Neural crest cell (in vitro differentiated cells): ENCODE measurements at regions not wholly inside any gene's neighbourhood (a gene's known extent, or its start where the extent isn't known, plus 50 kb on each side); places are given as distances from the start of the nearest gene placed in this dataset.
A peak's percentile ranks its signal among the peaks of the same experiment; 100 is the strongest.

Experiments
- DNase-seq: peaks from one replicate; pipeline ENCODE4 v3.0.0; 2021; ENCODE audit warnings: low read depth, mixed read lengths, low spot score
- H3K27ac Mint-ChIP-seq: one replicate; pipeline ENCODE4 v1.8.0; 2021; ENCODE audit warnings: mild to moderate bottlenecking, mixed read lengths; ENCODE audit not compliant: unreplicated experiment
- H3K27me3 Mint-ChIP-seq: 2 replicates; pipeline ENCODE4 v1.8.0; 2021; ENCODE audit warnings: low read depth, mild to moderate bottlenecking, mixed read lengths
- H3K36me3 Mint-ChIP-seq: 2 replicates; pipeline ENCODE4 v1.8.0; 2021; ENCODE audit warnings: low read depth, mild to moderate bottlenecking, mixed read lengths
- H3K4me1 Mint-ChIP-seq: 2 replicates; pipeline ENCODE4 v1.8.0; 2021; ENCODE audit warnings: mixed read lengths
- H3K4me3 Mint-ChIP-seq: one replicate; pipeline ENCODE4 v1.8.0; 2021; ENCODE audit warnings: mild to moderate bottlenecking, mixed read lengths
- H3K9me3 Mint-ChIP-seq: 2 replicates; pipeline ENCODE4 v1.8.0; 2021; ENCODE audit warnings: mixed read lengths
- CTCF ChIP-seq: fragments of 200-600 bp; sonication (generic); conservative IDR thresholded peaks from 2 replicates; pipeline ENCODE4 v1.5.0; 2021; ENCODE audit warnings: antibody characterized with exemption, mild to moderate bottlenecking

- H3K4me3 Mint-ChIP-seq = no peak overlapping the region
- H3K27ac Mint-ChIP-seq = no peak overlapping the region
- H3K4me1 Mint-ChIP-seq = no peaks in the 10 kb centered on the region
- H3K9me3 Mint-ChIP-seq = peaks cover 10% of the 10 kb centered on the region
- no peak for TF ChIP-seq CTCF
- DNase-seq = no peak
- H3K36me3 Mint-ChIP-seq = no peaks in the 10 kb centered on the region
- H3K27me3 Mint-ChIP-seq = no peaks in the 10 kb centered on the region
Observed at GRCh38 chr9:30964332-30964731, 1420.1 kb upstream of the ACO1 start.

DNA sequence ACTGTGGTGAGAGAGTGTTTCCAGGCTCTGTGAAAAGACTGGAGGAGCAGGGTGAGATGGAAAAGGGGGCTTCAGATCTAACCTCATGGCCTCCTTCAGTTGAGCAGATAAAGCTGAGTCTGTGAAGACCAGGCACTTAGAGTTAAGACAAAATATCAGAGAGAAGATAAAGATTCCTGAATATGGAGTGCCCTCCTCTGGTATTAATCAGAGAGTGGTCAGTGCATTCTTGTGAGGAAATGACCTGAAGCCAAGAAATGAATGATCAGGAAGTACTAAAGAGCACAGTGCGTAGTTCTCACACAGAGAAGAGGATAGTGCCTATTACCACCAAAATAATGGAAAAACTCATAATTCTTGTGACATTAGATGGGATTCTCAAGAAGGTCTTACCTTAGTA is 1417.0 kb upstream of the ACO1 start:
- Mint-ChIP-seq H3K4me1 (no peaks in the 10 kb centered on the region), H3K27ac (no peak overlapping the region), H3K9me3 (peaks cover 9% of the 10 kb centered on the region), H3K4me3 (no peak overlapping the region), H3K36me3 (no peaks in the 10 kb centered on the region), H3K27me3 (no peaks in the 10 kb centered on the region)
- TF ChIP-seq CTCF = peak; percentile 24
- no peak for DNase-seq

GRCh38 chr9:30970186-30970585 is 1414.3 kb upstream of the ACO1 start:
- DNase-seq = no peak
- TF ChIP-seq CTCF = no peak
- no peaks in the 10 kb centered on the region for H3K9me3 Mint-ChIP-seq
- no peaks in the 10 kb centered on the region for H3K36me3 Mint-ChIP-seq
- no peaks in the 10 kb centered on the region for H3K4me1 Mint-ChIP-seq
- H3K27me3 Mint-ChIP-seq = no peaks in the 10 kb centered on the region
- H3K4me3 Mint-ChIP-seq = no peak overlapping the region
- no peak overlapping the region for H3K27ac Mint-ChIP-seq

- no peaks in the 10 kb centered on the region for H3K27me3 Mint-ChIP-seq
- no peak for TF ChIP-seq CTCF
- H3K4me3 Mint-ChIP-seq = no peak overlapping the region
- H3K27ac Mint-ChIP-seq = no peak overlapping the region
- H3K9me3 Mint-ChIP-seq = no peaks in the 10 kb centered on the region
- no peaks in the 10 kb centered on the region for H3K4me1 Mint-ChIP-seq
- DNase-seq = no peak
- H3K36me3 Mint-ChIP-seq = no peaks in the 10 kb centered on the region
Observed at GRCh38 chr9:30970812-30971211, 1413.6 kb upstream of the ACO1 start.

DNA sequence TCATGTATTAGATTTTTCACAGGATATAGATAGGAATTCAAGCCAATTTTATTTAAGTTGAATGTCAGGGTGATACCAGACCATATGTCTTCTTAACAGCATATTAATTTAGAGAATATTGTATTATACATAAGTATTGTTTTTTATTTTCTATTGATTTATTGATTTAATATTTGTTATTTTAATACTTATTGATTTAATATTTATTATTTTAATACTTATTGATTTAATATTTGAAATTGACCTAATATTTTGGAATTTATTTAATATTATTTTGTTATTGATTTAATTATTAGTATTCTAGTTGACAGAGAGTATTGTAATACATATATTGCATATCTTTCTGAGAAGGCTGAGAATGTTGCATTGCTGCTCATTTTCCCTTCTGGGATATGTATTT is 1411.8 kb upstream of the ACO1 start:
- Mint-ChIP-seq H3K4me3 (no peak overlapping the region), H3K4me1 (no peaks in the 10 kb centered on the region), H3K27me3 (no peaks in the 10 kb centered on the region), H3K36me3 (no peaks in the 10 kb centered on the region), H3K9me3 (no peaks in the 10 kb centered on the region), H3K27ac (no peak overlapping the region)
- TF ChIP-seq CTCF = no peak
- no peak for DNase-seq

DNA sequence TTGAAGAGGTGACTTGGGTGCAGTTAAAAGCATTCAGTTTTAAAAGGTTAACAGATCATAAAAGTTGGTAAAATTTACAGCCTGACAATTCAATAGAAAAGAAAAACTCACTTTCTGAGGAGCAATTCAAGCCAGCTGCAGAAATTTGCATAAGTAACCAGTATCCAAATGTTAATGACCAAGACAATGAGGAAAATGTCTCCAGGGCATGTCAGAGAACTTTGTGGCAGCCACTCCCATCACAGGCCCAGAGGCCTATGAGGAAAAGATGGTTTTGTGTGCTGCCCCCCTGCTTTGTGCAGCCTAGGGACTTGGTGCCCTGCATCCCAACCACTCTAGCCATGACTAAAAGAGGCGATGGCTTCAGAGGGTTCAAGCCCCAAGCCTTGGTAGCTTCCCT is 1406.5 kb upstream of the ACO1 start:
- Mint-ChIP-seq H3K4me1 (no peaks in the 10 kb centered on the region), H3K4me3 (no peak overlapping the region), H3K36me3 (no peaks in the 10 kb centered on the region), H3K9me3 (peaks cover 10% of the 10 kb centered on the region), H3K27ac (no peak overlapping the region), H3K27me3 (no peaks in the 10 kb centered on the region)
- no peak for TF ChIP-seq CTCF
- no peak for DNase-seq
